Mesothelial cell of epicardium (in vitro differentiated cells): ENCODE measurements at regions not wholly inside any gene's neighbourhood (a gene's known extent, or its start where the extent isn't known, plus 50 kb on each side); places are given as distances from the start of the nearest gene placed in this dataset.

ENCODE experiments used
- DNase-seq, 2 experiments: peaks; one replicate each; pipeline ENCODE4 v3.0.0; 2021; ENCODE audit warnings: low spot score in 2 of 2; ENCODE audit not compliant: unreplicated experiment in 2 of 2
- H3K27ac Mint-ChIP-seq: 2 replicates; pipeline ENCODE4 v1.8.0; 2021; ENCODE audit warnings: mixed read lengths
- H3K27me3 Mint-ChIP-seq: 2 replicates; pipeline ENCODE4 v1.8.0; 2021; ENCODE audit warnings: low read depth, mixed read lengths
- H3K36me3 Mint-ChIP-seq: 2 replicates; pipeline ENCODE4 v1.8.0; 2021; ENCODE audit warnings: mixed read lengths
- H3K4me1 Mint-ChIP-seq: 2 replicates; pipeline ENCODE4 v1.8.0; 2021; ENCODE audit warnings: mixed read lengths
- H3K4me3 Mint-ChIP-seq: 2 replicates; pipeline ENCODE4 v1.8.0; 2021; ENCODE audit warnings: mild to moderate bottlenecking, moderate library complexity, mixed read lengths
- H3K9me3 Mint-ChIP-seq: 2 replicates; pipeline ENCODE4 v1.8.0; 2021; ENCODE audit warnings: mixed read lengths
- CTCF ChIP-seq: fragments of 200-600 bp; sonication (generic); IDR thresholded peaks from one replicate; pipeline ENCODE4 v1.5.0; 2021; ENCODE audit warnings: antibody characterized with exemption; ENCODE audit not compliant: unreplicated experiment

DNA sequence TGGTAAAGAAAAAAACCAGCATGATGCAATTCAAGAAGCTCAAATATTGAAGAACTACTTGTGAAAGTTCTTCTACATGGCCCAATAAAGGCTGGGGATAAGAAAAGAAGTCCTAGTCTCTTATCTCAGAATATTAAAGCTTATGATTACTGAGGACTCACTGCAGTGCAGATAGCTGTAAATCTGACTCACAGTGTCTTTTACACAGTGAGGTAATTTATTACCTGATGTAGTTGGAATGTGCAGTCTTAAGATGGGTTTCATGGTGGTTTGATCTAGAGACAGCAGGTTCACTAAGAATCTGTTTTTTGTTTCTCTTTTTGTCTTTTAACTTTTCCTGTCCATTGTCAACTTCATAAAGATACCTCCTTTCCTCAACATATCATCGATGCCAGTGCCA, 484.0 kb upstream of the MAP2 start:
- no peak overlapping the region for H3K27ac Mint-ChIP-seq
- no peaks in the 10 kb centered on the region for H3K27me3 Mint-ChIP-seq
- peaks cover 5% of the 10 kb centered on the region for H3K4me1 Mint-ChIP-seq

GRCh38 chr2:208945719-208946256, 478.1 kb upstream of the MAP2 start:
- H3K4me1 Mint-ChIP-seq, result no peaks in the 10 kb centered on the region
- no peaks in the 10 kb centered on the region for H3K9me3 Mint-ChIP-seq
- H3K27me3 Mint-ChIP-seq, result no peaks in the 10 kb centered on the region
- no peak overlapping the region for H3K27ac Mint-ChIP-seq
- DNase-seq, result no peak
- H3K36me3 Mint-ChIP-seq, result no peaks in the 10 kb centered on the region
- TF ChIP-seq CTCF, result no peak
- no peak overlapping the region for H3K4me3 Mint-ChIP-seq

More for the DNA sequence above, 484.0 kb upstream of the MAP2 start:
- no peaks in the 10 kb centered on the region for H3K36me3 Mint-ChIP-seq
- no peak for TF ChIP-seq CTCF
- DNase-seq, result no peak
- H3K4me3 Mint-ChIP-seq, result no peak overlapping the region
- no peaks in the 10 kb centered on the region for H3K9me3 Mint-ChIP-seq

- no peak overlapping the region for H3K27ac Mint-ChIP-seq
- no peaks in the 10 kb centered on the region for H3K4me1 Mint-ChIP-seq
- no peak for TF ChIP-seq CTCF
- H3K36me3 Mint-ChIP-seq, result peaks cover 2% of the 10 kb centered on the region
- H3K27me3 Mint-ChIP-seq, result no peaks in the 10 kb centered on the region
- H3K9me3 Mint-ChIP-seq, result peaks cover 3% of the 10 kb centered on the region
- H3K4me3 Mint-ChIP-seq, result no peak overlapping the region
- no peak for DNase-seq
Observed at GRCh38 chr2:208948073-208948472, 475.8 kb upstream of the MAP2 start.

GRCh38 chr2:208970070-208970469, 453.8 kb upstream of the MAP2 start:
- Mint-ChIP-seq H3K4me1 (no peaks in the 10 kb centered on the region), H3K27me3 (no peaks in the 10 kb centered on the region), H3K36me3 (no peaks in the 10 kb centered on the region), H3K27ac (no peak overlapping the region), H3K4me3 (no peak overlapping the region), H3K9me3 (peaks cover 16% of the 10 kb centered on the region)
- TF ChIP-seq CTCF, result no peak
- DNase-seq, result no peak

DNA sequence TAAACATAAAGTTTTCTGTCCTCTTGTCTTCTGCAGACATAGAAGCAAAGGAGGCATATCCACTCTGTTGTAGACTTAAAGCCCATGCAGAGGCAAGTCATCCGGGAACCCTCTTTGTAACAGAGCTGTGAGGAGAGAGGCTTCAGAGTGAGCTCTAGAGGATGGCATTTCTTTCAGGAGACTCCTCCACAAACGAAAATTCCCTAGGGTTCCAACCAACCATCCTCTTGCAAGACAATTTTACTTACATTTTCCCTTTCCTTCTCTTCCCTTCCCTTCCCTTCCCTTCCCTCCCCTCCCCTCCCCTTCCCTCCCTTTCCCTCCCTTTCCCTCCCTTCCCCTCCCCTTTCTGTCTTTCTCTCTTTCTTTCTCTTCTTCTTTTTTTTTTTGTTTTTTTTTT, 446.3 kb upstream of the MAP2 start:
- Mint-ChIP-seq H3K9me3 (no peaks in the 10 kb centered on the region), H3K4me1 (peaks cover 5% of the 10 kb centered on the region), H3K36me3 (no peaks in the 10 kb centered on the region), H3K27ac (no peak overlapping the region), H3K4me3 (no peak overlapping the region), H3K27me3 (no peaks in the 10 kb centered on the region)
- TF ChIP-seq CTCF, result no peak
- no peak for DNase-seq

DNA sequence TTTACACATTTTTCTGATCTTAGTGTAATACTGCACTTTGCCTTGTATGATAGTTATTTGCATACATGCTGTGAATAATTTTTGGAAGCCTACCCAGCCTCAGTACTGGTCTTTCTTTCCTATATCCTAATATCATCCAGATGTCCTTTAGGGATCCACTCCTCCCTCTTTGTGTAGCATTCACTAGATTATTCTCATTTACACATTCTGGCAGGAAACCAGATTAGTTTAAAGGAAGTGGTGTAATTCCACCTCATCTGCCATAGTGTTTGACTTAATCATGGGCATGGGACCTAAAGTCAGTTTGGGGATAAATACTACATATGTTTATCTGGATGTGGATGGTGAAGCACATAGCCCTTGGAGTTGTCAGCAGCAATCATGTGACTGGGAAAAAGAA, 444.9 kb upstream of the MAP2 start:
- no peak for TF ChIP-seq CTCF
- Mint-ChIP-seq H3K27me3 (no peaks in the 10 kb centered on the region), H3K4me1 (peaks cover 17% of the 10 kb centered on the region), H3K9me3 (no peaks in the 10 kb centered on the region), H3K27ac (no peak overlapping the region), H3K4me3 (no peak overlapping the region), H3K36me3 (no peaks in the 10 kb centered on the region)
- DNase-seq, result no peak
